SKM-1 treated with dmso at 0.1 percent for 144 hours (cell line): ENCODE measurements at regions not wholly inside any gene's neighbourhood (a gene's known extent, or its start where the extent isn't known, plus 50 kb on each side); places are given as distances from the start of the nearest gene placed in this dataset.

Experiments used
- DNase-seq: peaks from one replicate; lab custom pipeline; 2025; ENCODE audit not compliant: unreplicated experiment; lab: John Stamatoyannopoulos, UW

- no peak for DNase-seq
These were observed 145.1 kb upstream of the THRB start for GRCh38 chr3:24639481-24640329.

GRCh38 chr3:24640330-24640877 is 145.8 kb upstream of the THRB start:
- DNase-seq = no peak

GRCh38 chr3:24641628-24642027 is 147.0 kb upstream of the THRB start:
- no peak for DNase-seq

GRCh38 chr3:24645047-24645446 is 150.4 kb upstream of the THRB start:
- DNase-seq = no peak

GRCh38 chr3:24646790-24647189 is 152.1 kb upstream of the THRB start:
- DNase-seq = no peak

GRCh38 chr3:24648063-24648462 is 153.4 kb upstream of the THRB start:
- DNase-seq = no peak

- no peak for DNase-seq
These were observed 156.2 kb upstream of the THRB start for GRCh38 chr3:24650839-24651238.

- DNase-seq = no peak
These were observed 163.3 kb upstream of the THRB start for GRCh38 chr3:24657870-24658510.

- no peak for DNase-seq
These were observed 166.5 kb upstream of the THRB start for GRCh38 chr3:24661175-24661584.

- DNase-seq = no peak
These were observed 168.0 kb upstream of the THRB start for GRCh38 chr3:24662449-24663345.

- no peak for DNase-seq
These were observed 168.8 kb upstream of the THRB start for GRCh38 chr3:24663406-24663805.

GRCh38 chr3:24668039-24668438 is 173.4 kb upstream of the THRB start:
- no peak for DNase-seq

- no peak for DNase-seq
These were observed 176.2 kb upstream of the THRB start for GRCh38 chr3:24670871-24671270.

GRCh38 chr3:24673596-24673995 is 178.9 kb upstream of the THRB start:
- DNase-seq = no peak

- DNase-seq = no peak
These were observed 179.6 kb upstream of the THRB start for GRCh38 chr3:24674261-24674660.

GRCh38 chr3:24678021-24678420 is 183.4 kb upstream of the THRB start:
- no peak for DNase-seq

GRCh38 chr3:24678421-24678865 is 183.8 kb upstream of the THRB start:
- no peak for DNase-seq

GRCh38 chr3:24679429-24679828 is 184.8 kb upstream of the THRB start:
- DNase-seq = no peak

GRCh38 chr3:24680214-24680967 is 185.7 kb upstream of the THRB start:
- peak; percentile 59 for DNase-seq

- no peak for DNase-seq
These were observed 187.5 kb upstream of the THRB start for GRCh38 chr3:24682141-24682547.
